ENCODE measurements at regions not wholly inside any gene's neighbourhood (a gene's known extent, or its start where the extent isn't known, plus 50 kb on each side); places are given as distances from the start of the nearest gene placed in this dataset.

DNA sequence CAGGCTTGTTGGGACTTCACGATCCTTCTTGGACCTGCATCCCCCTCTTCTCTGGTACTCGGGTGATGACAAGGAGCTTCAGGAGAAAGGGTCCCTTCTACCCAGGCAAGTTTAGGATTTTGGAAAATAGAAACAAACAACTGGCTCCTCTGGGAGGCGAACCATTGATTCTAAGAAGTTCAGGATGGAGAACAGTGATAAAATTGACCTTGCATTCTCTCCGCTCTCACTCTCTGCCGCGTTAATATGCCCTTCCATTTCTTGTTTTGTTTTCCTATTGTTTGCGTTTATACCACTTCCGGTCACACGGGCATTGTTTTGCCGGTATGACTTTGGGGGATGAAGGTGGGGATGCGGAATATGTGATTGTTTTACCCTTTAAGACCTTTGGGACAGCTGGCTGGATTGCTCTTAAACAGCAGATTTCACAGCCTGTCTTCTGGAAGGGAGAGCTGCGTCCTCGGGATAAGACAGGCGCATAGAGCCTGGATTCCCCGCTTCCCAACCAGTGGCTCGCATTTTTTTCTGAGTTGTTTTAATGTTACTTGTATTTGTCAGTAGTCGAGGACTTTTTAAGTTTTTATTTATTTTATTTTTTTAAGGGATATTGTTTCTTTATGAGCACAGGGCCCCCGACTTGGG lies 144.3 kb upstream of the ZNF184 start:
- TF ChIP-seq, protein P1, sequence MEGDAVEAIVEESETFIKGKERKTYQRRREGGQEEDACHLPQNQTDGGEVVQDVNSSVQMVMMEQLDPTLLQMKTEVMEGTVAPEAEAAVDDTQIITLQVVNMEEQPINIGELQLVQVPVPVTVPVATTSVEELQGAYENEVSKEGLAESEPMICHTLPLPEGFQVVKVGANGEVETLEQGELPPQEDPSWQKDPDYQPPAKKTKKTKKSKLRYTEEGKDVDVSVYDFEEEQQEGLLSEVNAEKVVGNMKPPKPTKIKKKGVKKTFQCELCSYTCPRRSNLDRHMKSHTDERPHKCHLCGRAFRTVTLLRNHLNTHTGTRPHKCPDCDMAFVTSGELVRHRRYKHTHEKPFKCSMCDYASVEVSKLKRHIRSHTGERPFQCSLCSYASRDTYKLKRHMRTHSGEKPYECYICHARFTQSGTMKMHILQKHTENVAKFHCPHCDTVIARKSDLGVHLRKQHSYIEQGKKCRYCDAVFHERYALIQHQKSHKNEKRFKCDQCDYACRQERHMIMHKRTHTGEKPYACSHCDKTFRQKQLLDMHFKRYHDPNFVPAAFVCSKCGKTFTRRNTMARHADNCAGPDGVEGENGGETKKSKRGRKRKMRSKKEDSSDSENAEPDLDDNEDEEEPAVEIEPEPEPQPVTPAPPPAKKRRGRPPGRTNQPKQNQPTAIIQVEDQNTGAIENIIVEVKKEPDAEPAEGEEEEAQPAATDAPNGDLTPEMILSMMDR (conservative IDR thresholded peaks at IDR 0.05 in 1 of 2, IDR thresholded peaks at IDR 0.05 in 1 of 2; ENCODE audit: low read depth in 1 of 2, low read length in 2 of 2), result no peak
- TF ChIP-seq EZH2 (IDR thresholded peaks at IDR 0.05; ENCODE audit: low read length, missing control alignments), result no peak
